ENCODE measurements at regions not wholly inside any gene's neighbourhood (a gene's known extent, or its start where the extent isn't known, plus 50 kb on each side); places are given as distances from the start of the nearest gene placed in this dataset.
A peak's percentile ranks its signal among the peaks of the same experiment; 100 is the strongest.

- no peak for DNase-seq
These were observed 136.8 kb downstream of the URB2 start for GRCh38 chr1:229762891-229763290.

- DNase-seq: no peak
These were observed 142.2 kb downstream of the URB2 start for GRCh38 chr1:229768232-229768631.

GRCh38 chr1:229769006-229769405 is 143.0 kb downstream of the URB2 start:
- no peak for DNase-seq

- DNase-seq: no peak
These were observed 143.8 kb downstream of the URB2 start for GRCh38 chr1:229769809-229770208.

GRCh38 chr1:229778794-229779193 is 152.7 kb downstream of the URB2 start:
- no peak for DNase-seq

- DNase-seq: no peak
These were observed 155.4 kb downstream of the URB2 start for GRCh38 chr1:229781453-229781852.

- no peak for DNase-seq
These were observed 156.4 kb downstream of the URB2 start for GRCh38 chr1:229782469-229782868.

- no peak for DNase-seq
These were observed 158.8 kb downstream of the URB2 start for GRCh38 chr1:229784834-229785233.

GRCh38 chr1:229786974-229787610 is 161.0 kb downstream of the URB2 start:
- no peak for DNase-seq

- no peak for DNase-seq
These were observed 162.0 kb downstream of the URB2 start for GRCh38 chr1:229788004-229788403.

GRCh38 chr1:229792012-229792975 is 166.2 kb downstream of the URB2 start:
- DNase-seq: peak; percentile 2

- no peak for DNase-seq
These were observed 167.4 kb downstream of the URB2 start for GRCh38 chr1:229793488-229793887.

- DNase-seq: no peak
These were observed 172.5 kb downstream of the URB2 start for GRCh38 chr1:229798558-229798957.

- no peak for DNase-seq
These were observed 177.7 kb downstream of the URB2 start for GRCh38 chr1:229803626-229804217.

GRCh38 chr1:229808272-229808671 is 182.2 kb downstream of the URB2 start:
- no peak for DNase-seq

- no peak for DNase-seq
These were observed 184.1 kb downstream of the URB2 start for GRCh38 chr1:229810140-229810539.

- DNase-seq: no peak
These were observed 184.9 kb downstream of the URB2 start for GRCh38 chr1:229810961-229811360.

- DNase-seq: no peak
These were observed 186.1 kb downstream of the URB2 start for GRCh38 chr1:229812148-229812547.

GRCh38 chr1:229812693-229813092 is 186.6 kb downstream of the URB2 start:
- no peak for DNase-seq

GRCh38 chr1:229815076-229815475 is 189.0 kb downstream of the URB2 start:
- no peak for DNase-seq

- DNase-seq: no peak
These were observed 189.9 kb downstream of the URB2 start for GRCh38 chr1:229815961-229816360.

GRCh38 chr1:229817936-229818335 is 191.9 kb downstream of the URB2 start:
- DNase-seq: no peak

- DNase-seq: no peak
These were observed 193.0 kb downstream of the URB2 start for GRCh38 chr1:229819091-229819490.

- peak; percentile 5 for DNase-seq
These were observed 196.0 kb downstream of the URB2 start for GRCh38 chr1:229822026-229822425.

All from EL (cell line).